ENCODE measurements at regions not wholly inside any gene's neighbourhood (a gene's known extent, or its start where the extent isn't known, plus 50 kb on each side); places are given as distances from the start of the nearest gene placed in this dataset.
"Not testable (repeated sequence)": the region's sequence is repeated elsewhere in the genome, so short reads cannot be mapped to it uniquely, and the experiment has no call there.

- H3K27me3 ChIP-seq (ENCODE audit: low read depth, low read length); H3K9me3 ChIP-seq (ENCODE audit: control insufficient read depth in 1 of 2, low read length in 2 of 2); H3K36me3 ChIP-seq (ENCODE audit: control insufficient read depth in 1 of 2, insufficient read depth in 2 of 2, low read length in 2 of 2): not testable (repeated sequence)
These were observed 103.6 kb downstream of the ART5 start for GRCh38 chr11:3538220-3538619.

DNA sequence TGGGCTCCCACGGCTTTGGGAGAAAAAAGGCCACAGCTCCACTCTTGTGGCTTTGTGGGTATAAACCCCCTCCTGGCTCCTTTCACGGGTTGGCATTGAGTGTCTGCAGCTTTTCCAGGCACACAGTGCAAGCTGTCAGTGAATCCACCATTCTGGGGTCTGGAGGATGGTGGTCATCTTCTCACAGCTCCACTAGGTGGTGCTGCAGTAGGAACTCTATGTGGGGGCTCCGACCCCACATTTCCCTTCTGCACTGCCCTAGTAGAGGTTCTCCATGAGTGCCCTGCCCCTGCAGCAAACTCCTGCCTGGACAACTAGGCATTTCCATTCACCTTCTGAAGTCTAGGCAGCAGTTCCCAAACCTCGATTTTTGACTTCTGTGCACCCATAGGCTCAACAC, 104.5 kb downstream of the ART5 start:
- H3K9me3 ChIP-seq (ENCODE audit: control insufficient read depth in 1 of 2, low read length in 2 of 2); H3K4me3 ChIP-seq (ENCODE audit: low read depth in 1 of 2, low read length in 2 of 2); H3K27ac ChIP-seq (ENCODE audit: low read length); H3K4me1 ChIP-seq (ENCODE audit: control insufficient read depth in 1 of 2, insufficient read depth in 2 of 2, low read length in 2 of 2); H3K27me3 ChIP-seq (ENCODE audit: low read depth, low read length); H3K36me3 ChIP-seq (ENCODE audit: control insufficient read depth in 1 of 2, insufficient read depth in 2 of 2, low read length in 2 of 2): not testable (repeated sequence)

More at GRCh38 chr11:3538220-3538619, 103.6 kb downstream of the ART5 start:
- H3K4me3 ChIP-seq (ENCODE audit: low read depth in 1 of 2, low read length in 2 of 2); H3K4me1 ChIP-seq (ENCODE audit: control insufficient read depth in 1 of 2, insufficient read depth in 2 of 2, low read length in 2 of 2); H3K27ac ChIP-seq (ENCODE audit: low read length): not testable (repeated sequence)

GRCh38 chr11:3532958-3533357, 108.8 kb downstream of the ART5 start:
- not testable (repeated sequence) for H3K27me3 ChIP-seq (ENCODE audit: low read depth, low read length); H3K4me3 ChIP-seq (ENCODE audit: low read depth in 1 of 2, low read length in 2 of 2); H3K9me3 ChIP-seq (ENCODE audit: control insufficient read depth in 1 of 2, low read length in 2 of 2); H3K4me1 ChIP-seq (ENCODE audit: control insufficient read depth in 1 of 2, insufficient read depth in 2 of 2, low read length in 2 of 2); H3K27ac ChIP-seq (ENCODE audit: low read length); H3K36me3 ChIP-seq (ENCODE audit: control insufficient read depth in 1 of 2, insufficient read depth in 2 of 2, low read length in 2 of 2)

- H3K27ac ChIP-seq (ENCODE audit: low read length); H3K27me3 ChIP-seq (ENCODE audit: low read depth, low read length); H3K36me3 ChIP-seq (ENCODE audit: control insufficient read depth in 1 of 2, insufficient read depth in 2 of 2, low read length in 2 of 2); H3K4me3 ChIP-seq (ENCODE audit: low read depth in 1 of 2, low read length in 2 of 2); H3K9me3 ChIP-seq (ENCODE audit: control insufficient read depth in 1 of 2, low read length in 2 of 2); H3K4me1 ChIP-seq (ENCODE audit: control insufficient read depth in 1 of 2, insufficient read depth in 2 of 2, low read length in 2 of 2): not testable (repeated sequence)
These were observed 110.5 kb downstream of the ART5 start for GRCh38 chr11:3531280-3531679.

- H3K4me1 ChIP-seq (ENCODE audit: control insufficient read depth in 1 of 2, insufficient read depth in 2 of 2, low read length in 2 of 2); H3K9me3 ChIP-seq (ENCODE audit: control insufficient read depth in 1 of 2, low read length in 2 of 2); H3K27me3 ChIP-seq (ENCODE audit: low read depth, low read length); H3K36me3 ChIP-seq (ENCODE audit: control insufficient read depth in 1 of 2, insufficient read depth in 2 of 2, low read length in 2 of 2); H3K27ac ChIP-seq (ENCODE audit: low read length); H3K4me3 ChIP-seq (ENCODE audit: low read depth in 1 of 2, low read length in 2 of 2): not testable (repeated sequence)
These were observed 118.2 kb downstream of the ART5 start for GRCh38 chr11:3523567-3523966.

DNA sequence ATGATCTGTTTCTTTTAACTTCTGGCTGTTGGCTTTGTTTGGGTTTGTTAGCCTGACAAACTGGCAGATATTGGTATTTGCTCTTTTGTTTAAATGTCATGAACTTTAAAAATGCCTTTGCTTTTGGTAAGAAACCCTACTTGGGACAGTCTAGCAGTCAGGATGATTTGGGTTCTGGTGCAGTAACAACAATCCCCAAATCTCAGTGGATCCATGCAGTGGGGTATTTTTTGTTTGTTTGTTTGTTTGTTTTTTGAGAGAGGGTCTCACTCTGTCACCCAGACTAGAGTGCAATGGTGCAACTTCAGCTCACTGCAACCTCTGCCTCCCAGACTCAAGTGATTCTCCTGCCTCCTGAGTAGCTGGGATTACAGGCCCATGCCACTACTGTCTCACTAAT, 120.9 kb downstream of the ART5 start:
- H3K27me3 ChIP-seq (ENCODE audit: low read depth, low read length); H3K36me3 ChIP-seq (ENCODE audit: control insufficient read depth in 1 of 2, insufficient read depth in 2 of 2, low read length in 2 of 2); H3K4me1 ChIP-seq (ENCODE audit: control insufficient read depth in 1 of 2, insufficient read depth in 2 of 2, low read length in 2 of 2); H3K4me3 ChIP-seq (ENCODE audit: low read depth in 1 of 2, low read length in 2 of 2); H3K27ac ChIP-seq (ENCODE audit: low read length); H3K9me3 ChIP-seq (ENCODE audit: control insufficient read depth in 1 of 2, low read length in 2 of 2): not testable (repeated sequence)

DNA sequence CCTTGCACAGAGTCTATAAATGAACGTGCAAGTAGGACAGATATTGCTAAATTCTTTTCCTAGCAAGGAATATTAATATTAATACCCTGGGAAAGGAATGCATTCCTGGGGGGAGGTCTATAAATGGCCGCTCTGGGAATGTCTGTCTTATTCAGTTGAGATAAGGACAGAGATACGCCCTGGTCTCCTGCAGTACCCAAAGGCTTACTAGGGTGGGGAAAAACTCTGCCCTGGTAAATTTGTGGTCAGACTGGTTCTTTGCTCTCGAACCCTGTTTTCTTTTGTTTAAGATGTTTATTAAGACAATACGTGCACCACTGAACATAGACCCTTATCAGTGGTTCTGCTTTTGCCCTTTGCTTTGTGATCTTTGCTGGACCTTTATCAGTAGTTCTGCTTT, 122.0 kb downstream of the ART5 start:
- not testable (repeated sequence) for H3K9me3 ChIP-seq (ENCODE audit: control insufficient read depth in 1 of 2, low read length in 2 of 2); H3K27me3 ChIP-seq (ENCODE audit: low read depth, low read length); H3K4me3 ChIP-seq (ENCODE audit: low read depth in 1 of 2, low read length in 2 of 2); H3K36me3 ChIP-seq (ENCODE audit: control insufficient read depth in 1 of 2, insufficient read depth in 2 of 2, low read length in 2 of 2); H3K27ac ChIP-seq (ENCODE audit: low read length); H3K4me1 ChIP-seq (ENCODE audit: control insufficient read depth in 1 of 2, insufficient read depth in 2 of 2, low read length in 2 of 2)

- not testable (repeated sequence) for H3K4me1 ChIP-seq (ENCODE audit: control insufficient read depth in 1 of 2, insufficient read depth in 2 of 2, low read length in 2 of 2); H3K36me3 ChIP-seq (ENCODE audit: control insufficient read depth in 1 of 2, insufficient read depth in 2 of 2, low read length in 2 of 2); H3K4me3 ChIP-seq (ENCODE audit: low read depth in 1 of 2, low read length in 2 of 2); H3K27me3 ChIP-seq (ENCODE audit: low read depth, low read length); H3K9me3 ChIP-seq (ENCODE audit: control insufficient read depth in 1 of 2, low read length in 2 of 2); H3K27ac ChIP-seq (ENCODE audit: low read length)
These were observed 124.7 kb downstream of the ART5 start for GRCh38 chr11:3516934-3517567.

GRCh38 chr11:3516345-3516933, 125.4 kb downstream of the ART5 start:
- not testable (repeated sequence) for H3K27me3 ChIP-seq (ENCODE audit: low read depth, low read length); H3K4me3 ChIP-seq (ENCODE audit: low read depth in 1 of 2, low read length in 2 of 2); H3K4me1 ChIP-seq (ENCODE audit: control insufficient read depth in 1 of 2, insufficient read depth in 2 of 2, low read length in 2 of 2); H3K9me3 ChIP-seq (ENCODE audit: control insufficient read depth in 1 of 2, low read length in 2 of 2); H3K27ac ChIP-seq (ENCODE audit: low read length); H3K36me3 ChIP-seq (ENCODE audit: control insufficient read depth in 1 of 2, insufficient read depth in 2 of 2, low read length in 2 of 2)

GRCh38 chr11:3514635-3515424, 127.0 kb downstream of the ART5 start:
- H3K27me3 ChIP-seq (ENCODE audit: low read depth, low read length); H3K4me3 ChIP-seq (ENCODE audit: low read depth in 1 of 2, low read length in 2 of 2); H3K9me3 ChIP-seq (ENCODE audit: control insufficient read depth in 1 of 2, low read length in 2 of 2); H3K27ac ChIP-seq (ENCODE audit: low read length); H3K36me3 ChIP-seq (ENCODE audit: control insufficient read depth in 1 of 2, insufficient read depth in 2 of 2, low read length in 2 of 2); H3K4me1 ChIP-seq (ENCODE audit: control insufficient read depth in 1 of 2, insufficient read depth in 2 of 2, low read length in 2 of 2): not testable (repeated sequence)

- H3K9me3 ChIP-seq (ENCODE audit: control insufficient read depth in 1 of 2, low read length in 2 of 2); H3K27me3 ChIP-seq (ENCODE audit: low read depth, low read length); H3K36me3 ChIP-seq (ENCODE audit: control insufficient read depth in 1 of 2, insufficient read depth in 2 of 2, low read length in 2 of 2); H3K27ac ChIP-seq (ENCODE audit: low read length); H3K4me1 ChIP-seq (ENCODE audit: control insufficient read depth in 1 of 2, insufficient read depth in 2 of 2, low read length in 2 of 2); H3K4me3 ChIP-seq (ENCODE audit: low read depth in 1 of 2, low read length in 2 of 2): not testable (repeated sequence)
These were observed 128.5 kb downstream of the ART5 start for GRCh38 chr11:3513311-3513710.

GRCh38 chr11:3512751-3513150, 129.0 kb downstream of the ART5 start:
- H3K36me3 ChIP-seq (ENCODE audit: control insufficient read depth in 1 of 2, insufficient read depth in 2 of 2, low read length in 2 of 2); H3K27me3 ChIP-seq (ENCODE audit: low read depth, low read length); H3K4me1 ChIP-seq (ENCODE audit: control insufficient read depth in 1 of 2, insufficient read depth in 2 of 2, low read length in 2 of 2); H3K27ac ChIP-seq (ENCODE audit: low read length); H3K9me3 ChIP-seq (ENCODE audit: control insufficient read depth in 1 of 2, low read length in 2 of 2); H3K4me3 ChIP-seq (ENCODE audit: low read depth in 1 of 2, low read length in 2 of 2): not testable (repeated sequence)

All from muscle layer of duodenum (tissue), 2 donors.